Suprapubic skin (tissue), 3 donors: ENCODE measurements at regions not wholly inside any gene's neighbourhood (a gene's known extent, or its start where the extent isn't known, plus 50 kb on each side); places are given as distances from the start of the nearest gene placed in this dataset.

Source experiments
- CTCF ChIP-seq, 2 donors: fragments of 200-600 bp in 1 of 2; fragments of 450-650 bp in 1 of 2; sonication (generic) in 1 of 2; IDR thresholded peaks; one replicate each; pipeline ENCODE4 v1.5.1; 2016 to 2019; ENCODE audit warnings: antibody characterized with exemption in 2 of 2, mild to moderate bottlenecking in 1 of 2, moderate library complexity in 1 of 2
- EP300 ChIP-seq: sonication (generic); formaldehyde crosslinking; IDR thresholded peaks from one replicate; pipeline ENCODE4 v1.6.1; 2017; ENCODE audit warnings: antibody characterized with exemption
- POLR2A ChIP-seq, 2 donors: fragments of 450-650 bp; IDR thresholded peaks; one replicate each; pipeline ENCODE4 v1.6.1; 2017; ENCODE audit warnings: antibody characterized with exemption in 2 of 2, mild to moderate bottlenecking in 2 of 2, moderate library complexity in 2 of 2

GRCh38 chr3:104536715-104537114 is 830.0 kb upstream of the ALCAM start:
- TF ChIP-seq POLR2A (IDR thresholded peaks at IDR 0.05) (no peak), CTCF (IDR thresholded peaks at IDR 0.05) (no peak), EP300 (no peak)
